Panc1 (cell line): ENCODE measurements at regions not wholly inside any gene's neighbourhood (a gene's known extent, or its start where the extent isn't known, plus 50 kb on each side); places are given as distances from the start of the nearest gene placed in this dataset.

ENCODE experiments used
- CTCF ChIP-seq: fragments of 450-650 bp; IDR thresholded peaks from 2 replicates; pipeline ENCODE4 v1.5.1; 2017; ENCODE audit warnings: mild to moderate bottlenecking
- SIN3A ChIP-seq: IDR thresholded peaks from 2 replicates; pipeline ENCODE4 v1.6.1; 2012; ENCODE audit warnings: low read depth, mild to moderate bottlenecking, low read length, moderate library complexity, borderline replicate concordance; ENCODE audit not compliant: insufficient read depth

- TF ChIP-seq CTCF (no peak), SIN3A (no peak)
These were observed 251.6 kb downstream of the PHLDA1 start for GRCh38 chr12:75779891-75780496.
